Omental fat pad (tissue), 3 donors: ENCODE measurements at regions not wholly inside any gene's neighbourhood (a gene's known extent, or its start where the extent isn't known, plus 50 kb on each side); places are given as distances from the start of the nearest gene placed in this dataset.

Source experiments
- ATAC-seq: fragments of 150-250 bp; one replicate; pipeline ENCODE4 v1.9.1; 2016; ENCODE audit warnings: mild to moderate bottlenecking, moderate library complexity; ENCODE audit not compliant: low FRiP score
- DNase-seq: peaks from one replicate; pipeline ENCODE4 v3.0.0-alpha.2; 2019; ENCODE audit warnings: low spot score
- TF ChIP-seq, protein P1 (sequence below), 3 donors: fragments of 450-650 bp; IDR thresholded peaks; one replicate each; pipeline ENCODE4 v1.5.1; 2016 to 2017; ENCODE audit warnings: antibody characterized with exemption in 3 of 3, mild to moderate bottlenecking in 3 of 3, moderate library complexity in 2 of 3

DNA sequence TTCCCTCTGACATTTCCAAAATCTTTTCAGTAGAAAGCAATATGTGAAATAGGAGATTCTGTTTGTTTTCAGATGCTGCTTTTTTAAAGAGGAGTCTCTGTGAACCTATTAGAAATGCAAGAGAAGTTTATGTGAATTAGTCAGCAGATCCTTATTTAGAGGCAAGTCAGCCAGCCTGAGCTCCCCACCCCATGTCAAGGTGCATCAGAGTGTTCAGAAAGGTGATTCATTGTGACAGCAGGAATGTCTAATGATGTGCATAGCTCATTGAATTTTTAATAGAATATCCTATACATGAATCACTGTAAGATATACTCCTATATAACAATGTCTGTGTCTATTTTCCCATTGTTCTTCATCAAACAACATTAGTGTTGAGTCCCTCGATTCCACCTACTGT, 1222.4 kb upstream of the USP15 start:
- no peak for DNase-seq
- no peak for ATAC-seq
- TF ChIP-seq, protein P1, sequence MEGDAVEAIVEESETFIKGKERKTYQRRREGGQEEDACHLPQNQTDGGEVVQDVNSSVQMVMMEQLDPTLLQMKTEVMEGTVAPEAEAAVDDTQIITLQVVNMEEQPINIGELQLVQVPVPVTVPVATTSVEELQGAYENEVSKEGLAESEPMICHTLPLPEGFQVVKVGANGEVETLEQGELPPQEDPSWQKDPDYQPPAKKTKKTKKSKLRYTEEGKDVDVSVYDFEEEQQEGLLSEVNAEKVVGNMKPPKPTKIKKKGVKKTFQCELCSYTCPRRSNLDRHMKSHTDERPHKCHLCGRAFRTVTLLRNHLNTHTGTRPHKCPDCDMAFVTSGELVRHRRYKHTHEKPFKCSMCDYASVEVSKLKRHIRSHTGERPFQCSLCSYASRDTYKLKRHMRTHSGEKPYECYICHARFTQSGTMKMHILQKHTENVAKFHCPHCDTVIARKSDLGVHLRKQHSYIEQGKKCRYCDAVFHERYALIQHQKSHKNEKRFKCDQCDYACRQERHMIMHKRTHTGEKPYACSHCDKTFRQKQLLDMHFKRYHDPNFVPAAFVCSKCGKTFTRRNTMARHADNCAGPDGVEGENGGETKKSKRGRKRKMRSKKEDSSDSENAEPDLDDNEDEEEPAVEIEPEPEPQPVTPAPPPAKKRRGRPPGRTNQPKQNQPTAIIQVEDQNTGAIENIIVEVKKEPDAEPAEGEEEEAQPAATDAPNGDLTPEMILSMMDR (IDR thresholded peaks at IDR 0.05): no peak

DNA sequence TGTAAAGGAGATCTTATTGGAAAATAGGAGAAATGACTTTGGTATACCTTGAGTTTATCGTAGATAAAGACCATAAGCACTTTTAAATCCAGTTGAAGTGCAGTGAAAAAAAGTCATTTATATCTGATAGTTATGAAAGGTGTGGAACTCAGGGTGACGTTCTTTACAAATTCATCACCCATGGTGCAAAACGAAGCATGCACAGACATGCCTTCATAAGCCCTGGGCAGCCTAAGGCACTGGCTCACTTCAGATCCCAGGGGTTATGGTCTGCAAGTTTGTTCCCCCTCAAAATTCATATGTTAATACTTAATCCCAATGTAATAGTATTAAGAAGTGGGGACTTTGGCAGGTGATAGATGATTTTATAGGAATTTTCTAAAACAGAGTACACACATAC, 1216.4 kb upstream of the USP15 start:
- DNase-seq (no peak), ATAC-seq (no peak)
- TF ChIP-seq, protein P1 (IDR thresholded peaks at IDR 0.05): no peak

DNA sequence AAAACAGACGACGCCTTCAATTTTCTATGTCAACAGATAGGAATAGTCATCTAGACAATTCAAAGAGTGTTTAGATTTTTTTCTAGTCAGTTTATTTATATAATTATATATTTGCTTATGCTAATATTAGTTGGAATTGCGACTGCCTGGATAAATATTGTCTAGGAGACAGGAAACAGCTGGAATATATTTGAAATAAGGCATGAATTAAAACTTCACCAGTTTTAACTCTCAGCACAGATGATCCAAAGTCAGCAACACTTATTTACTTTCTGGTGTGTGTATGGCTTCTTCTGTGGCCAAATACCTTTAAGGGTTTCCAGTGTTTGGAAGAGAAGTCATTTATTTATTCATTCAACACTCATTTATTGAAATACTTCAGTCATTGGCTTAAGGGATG, 1215.4 kb upstream of the USP15 start:
- TF ChIP-seq, protein P1 (IDR thresholded peaks at IDR 0.05): no peak
- ATAC-seq (no peak), DNase-seq (no peak)

DNA sequence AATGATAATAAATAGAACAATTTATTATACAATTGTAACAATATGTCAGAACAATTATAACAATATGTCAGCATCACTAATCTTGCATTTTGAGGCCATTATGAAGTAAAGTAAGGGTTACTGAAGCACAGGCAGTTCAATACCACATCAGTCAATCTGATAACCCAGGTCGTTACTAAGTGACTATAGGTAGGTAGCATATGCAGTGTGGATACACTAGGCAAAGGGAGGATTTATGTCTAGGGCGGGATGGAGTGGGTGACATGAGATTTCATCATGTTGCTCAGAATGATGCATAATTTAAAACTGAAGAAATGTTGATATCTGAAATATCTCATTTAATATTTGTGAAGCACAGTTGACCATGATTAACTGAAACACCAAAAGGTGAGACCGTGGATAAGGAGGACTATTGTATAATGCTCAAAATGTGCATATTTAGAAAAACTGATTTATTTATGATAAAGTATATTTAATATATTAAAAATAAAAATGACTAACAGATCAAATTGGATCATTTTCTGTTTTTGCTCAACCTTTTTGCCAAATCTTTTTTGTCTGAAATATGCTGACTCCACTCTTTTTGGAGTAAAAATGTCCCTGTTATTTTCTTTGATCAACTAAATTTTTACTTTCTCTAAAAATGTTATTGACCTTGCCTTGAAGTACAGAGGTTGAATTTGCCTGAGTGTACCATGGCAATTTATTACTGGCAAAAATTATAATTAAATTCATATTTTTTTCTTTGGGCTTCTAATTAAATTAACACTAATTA, 1189.4 kb upstream of the USP15 start:
- DNase-seq: no peak
- ATAC-seq: no peak
- TF ChIP-seq, protein P1 (IDR thresholded peaks at IDR 0.05): no peak

DNA sequence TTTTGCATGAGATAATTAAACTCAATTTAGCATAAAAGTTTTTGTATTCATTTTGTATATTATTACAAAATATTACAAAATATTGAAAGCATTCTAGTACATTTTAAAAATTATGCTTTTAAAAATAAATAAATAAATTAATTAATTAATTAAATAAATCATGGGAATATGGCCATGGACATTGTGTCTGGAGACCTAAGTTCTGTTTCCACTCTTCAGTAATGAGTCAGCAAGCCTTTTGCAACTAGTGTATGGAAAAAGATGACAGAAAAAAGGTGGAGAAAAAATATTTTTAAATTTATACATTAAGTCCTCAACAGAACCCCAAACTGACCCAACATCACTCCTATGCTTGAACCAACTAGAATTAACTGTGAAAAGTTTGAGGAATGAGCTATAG, 1187.5 kb upstream of the USP15 start:
- ATAC-seq: no peak
- TF ChIP-seq, protein P1 (IDR thresholded peaks at IDR 0.05): no peak
- DNase-seq: no peak

DNA sequence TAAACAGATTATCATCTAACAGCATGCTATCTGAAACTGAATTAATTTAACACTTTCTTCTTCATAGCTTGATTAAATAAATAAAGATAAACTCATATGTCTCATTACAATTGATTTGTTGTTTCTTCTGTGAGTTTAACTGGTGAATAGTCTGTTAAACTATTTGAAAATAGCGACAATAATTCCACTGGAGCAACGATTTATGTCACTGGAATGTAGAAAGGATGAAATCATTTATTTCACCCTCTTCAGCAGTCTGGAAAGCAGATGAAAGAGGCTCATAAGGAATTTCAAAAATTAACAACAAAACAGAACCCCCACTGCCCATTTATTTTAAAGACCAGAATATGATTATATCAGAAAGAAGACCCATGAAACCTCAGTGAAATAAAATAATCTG, 1165.1 kb upstream of the USP15 start:
- DNase-seq (no peak), ATAC-seq (no peak)
- TF ChIP-seq, protein P1 (IDR thresholded peaks at IDR 0.05): no peak

DNA sequence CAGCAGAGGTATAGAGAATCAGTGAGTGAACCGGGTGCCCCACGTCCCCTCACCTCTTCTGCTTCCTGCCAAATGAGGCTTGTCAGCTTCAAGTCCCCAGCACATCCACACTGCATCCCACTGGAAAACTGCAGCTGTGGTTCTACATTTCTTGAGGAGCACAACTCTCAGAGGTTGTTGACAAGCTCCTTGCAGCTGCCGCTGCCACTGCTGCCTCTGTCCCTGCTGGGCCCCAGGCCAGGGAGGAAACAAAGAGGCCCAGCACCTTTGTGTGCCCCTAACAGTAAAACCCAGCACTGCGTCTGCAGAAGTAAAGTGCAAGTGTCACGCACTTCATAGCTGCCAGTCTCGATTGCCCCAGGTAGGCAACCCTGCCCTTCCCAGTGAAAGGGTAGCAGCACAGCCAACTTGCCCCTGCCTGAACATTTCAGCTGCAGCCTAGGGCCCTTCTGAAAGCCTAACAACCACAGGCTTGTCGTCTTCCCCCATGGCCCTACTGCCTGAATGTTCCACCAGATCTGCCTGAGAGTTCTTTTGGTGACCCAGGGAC, 1162.1 kb upstream of the USP15 start:
- TF ChIP-seq, protein P1 (IDR thresholded peaks at IDR 0.05): no peak
- DNase-seq: no peak
- ATAC-seq: no peak
